H1 (cell line): ENCODE measurements at regions not wholly inside any gene's neighbourhood (a gene's known extent, or its start where the extent isn't known, plus 50 kb on each side); places are given as distances from the start of the nearest gene placed in this dataset.

Source experiments
- CTCF ChIA-PET: fragments of 300-600 bp; sonication (Branson Sonifier 250); formaldehyde crosslinking; loops from one replicate; lab custom pipeline; 2021; ENCODE audit not compliant: partially characterized antibody; lab: Charles Lee
- POLR2A ChIA-PET: fragments of 300-600 bp; sonication (Branson Sonifier 250); formaldehyde crosslinking; loops from one replicate; lab custom pipeline; 2021; ENCODE audit warnings: inconsistent platforms; ENCODE audit not compliant: partially characterized antibody; lab: Charles Lee
- DNase-seq, 2 experiments: peaks; one replicate each; pipeline versions ENCODE4 v3.0.0 to v3.0.0-alpha.2; 2010 to 2022; ENCODE audit warnings: low spot score in 2 of 2, low read depth in 1 of 2, mixed read lengths in 1 of 2
- FAIRE-seq: peaks from 2 replicates; lab custom pipeline; 2011; peaks lifted over from hg19 to GRCh38; lab: Jason Lieb, UNC
- H2AFZ ChIP-seq: 2 replicates; pipeline ENCODE4 v1.8.1; 2012; ENCODE audit warnings: low read length, inconsistent platforms
- H2AK5ac ChIP-seq: 2 replicates; pipeline ENCODE4 v1.6.1; 2013; ENCODE audit warnings: low read depth, low read length
- H2BK120ac ChIP-seq: replicated peaks from 2 replicates; pipeline ENCODE3; 2013; ENCODE audit warnings: low read depth, low read length, inconsistent platforms
- H2BK12ac ChIP-seq: 2 replicates; pipeline ENCODE4 v1.6.1; 2013; ENCODE audit warnings: low read depth, low read length
- H2BK15ac ChIP-seq: 2 replicates; pipeline ENCODE4 v1.6.1; 2013; ENCODE audit warnings: low read length
- H2BK20ac ChIP-seq: 2 replicates; pipeline ENCODE4 v1.6.1; 2013; ENCODE audit warnings: low read length
- H2BK5ac ChIP-seq: 2 replicates; pipeline ENCODE4 v1.6.1; 2013; ENCODE audit warnings: low read depth, low read length
- H3K14ac ChIP-seq: 2 replicates; pipeline ENCODE4 v1.6.1; 2013; ENCODE audit warnings: inconsistent platforms; ENCODE audit not compliant: insufficient read length
- H3K18ac ChIP-seq: 2 replicates; pipeline ENCODE4 v1.6.1; 2013; ENCODE audit warnings: low read length; ENCODE audit errors: extremely low read depth
- H3K23ac ChIP-seq: 2 replicates; pipeline ENCODE4 v1.6.1; 2013; ENCODE audit warnings: inconsistent platforms; ENCODE audit not compliant: insufficient read length
- H3K23me2 ChIP-seq: 2 replicates; pipeline ENCODE4 v1.6.1; 2013; ENCODE audit warnings: low read depth, low read length
- H3K27ac ChIP-seq: 2 replicates; pipeline ENCODE4 v1.6.1; 2011; ENCODE audit warnings: low read depth, low read length, inconsistent platforms
- H3K27me3 ChIP-seq, 4 experiments: replicated peaks in 1 of 4; 1 replicate in 1 of 4; 2 replicates in 3 of 4; pipeline versions ENCODE4 v1.6.1 to v1.8.1; 2011 to 2013; ENCODE audit warnings: low read length in 3 of 4, mild to moderate bottlenecking in 3 of 4, inconsistent platforms in 2 of 4, mixed read lengths in 2 of 4, moderate library complexity in 1 of 4; ENCODE audit not compliant: control insufficient read depth in 3 of 4, insufficient read depth in 3 of 4; ENCODE audit errors: extremely low read depth in 1 of 4
- H3K36me3 ChIP-seq, 4 experiments: 2 replicates each; pipeline versions ENCODE4 v1.6.1 to v1.8.1; 2011 to 2013; ENCODE audit warnings: mild to moderate bottlenecking in 4 of 4, low read length in 3 of 4, moderate library complexity in 2 of 4, control low read depth in 1 of 4, inconsistent platforms in 1 of 4; ENCODE audit not compliant: insufficient read depth in 4 of 4, control insufficient read depth in 2 of 4
- H3K4ac ChIP-seq: replicated peaks from 2 replicates; pipeline ENCODE3; 2013; ENCODE audit warnings: low read length, low read depth, mixed read lengths, inconsistent platforms; ENCODE audit not compliant: insufficient read length
- H3K4me1 ChIP-seq, 4 experiments: replicated peaks in 1 of 4; 1 replicate in 1 of 4; 2 replicates in 3 of 4; pipeline versions ENCODE4 v1.6.1 to v1.8.1; 2011 to 2013; ENCODE audit warnings: low read length in 3 of 4, inconsistent platforms in 2 of 4, mixed read lengths in 1 of 4; ENCODE audit not compliant: insufficient read depth in 4 of 4, control insufficient read depth in 3 of 4
- H3K4me2 ChIP-seq, 2 experiments: 2 replicates each; pipeline versions ENCODE4 v1.6.1 to v1.8.1; 2011 to 2013; ENCODE audit warnings: low read depth in 2 of 2, low read length in 2 of 2, control low read depth in 1 of 2, inconsistent platforms in 1 of 2, mild to moderate bottlenecking in 1 of 2; ENCODE audit not compliant: insufficient read depth in 1 of 2
- H3K4me3 ChIP-seq, 4 experiments: fragments of 200-600, 300-600 bp in 1 of 4; sonication (generic), shearing (Covaris generic), sonication (Bioruptor Twin) in 1 of 4; 2 replicates each; pipeline versions ENCODE4 v1.5.1 to v1.8.1; 2011 to 2016; ENCODE audit warnings: low read length in 4 of 4, low read depth in 3 of 4, control low read depth in 2 of 4, inconsistent platforms in 2 of 4, mild to moderate bottlenecking in 2 of 4, mixed read lengths in 1 of 4, moderate library complexity in 1 of 4; ENCODE audit not compliant: insufficient read depth in 2 of 4; ENCODE audit errors: extremely low read depth in 1 of 4
- H3K56ac ChIP-seq: replicated peaks from 2 replicates; pipeline ENCODE3; 2013; ENCODE audit warnings: low read depth, mild to moderate bottlenecking, mixed read lengths, low read length, inconsistent platforms; ENCODE audit not compliant: insufficient read length
- H3K79me1 ChIP-seq: 2 replicates; pipeline ENCODE4 v1.6.1; 2013; ENCODE audit warnings: low read depth, low read length, control low read depth
- H3K79me2 ChIP-seq, 2 experiments: 2 replicates each; pipeline versions ENCODE4 v1.6.1 to v1.8.1; 2012 to 2013; ENCODE audit warnings: low read length in 2 of 2, mild to moderate bottlenecking in 2 of 2, inconsistent platforms in 1 of 2; ENCODE audit not compliant: insufficient read depth in 2 of 2, control insufficient read depth in 1 of 2
- H3K9ac ChIP-seq, 4 experiments: replicated peaks in 1 of 4; 1 replicate in 1 of 4; 2 replicates in 3 of 4; pipeline versions ENCODE4 v1.6.1 to v1.8.1; 2011 to 2013; ENCODE audit warnings: low read depth in 3 of 4, low read length in 3 of 4, control low read depth in 2 of 4, mild to moderate bottlenecking in 2 of 4, moderate library complexity in 2 of 4, inconsistent platforms in 1 of 4; ENCODE audit errors: extremely low read depth in 1 of 4
- H3K9me3 ChIP-seq, 2 experiments: 2 replicates each; pipeline versions ENCODE4 v1.6.1 to v1.8.1; 2012 to 2013; ENCODE audit warnings: mild to moderate bottlenecking in 2 of 2, moderate library complexity in 2 of 2, control low read depth in 1 of 2, inconsistent platforms in 1 of 2, low read depth in 1 of 2, low read length in 1 of 2, mixed read lengths in 1 of 2; ENCODE audit not compliant: insufficient read depth in 2 of 2
- H4K20me1 ChIP-seq, 2 experiments: replicated peaks in 1 of 2; 2 replicates each; pipeline versions ENCODE3 to v1.8.1; 2011 to 2013; ENCODE audit warnings: inconsistent platforms in 2 of 2, low read length in 2 of 2, mild to moderate bottlenecking in 1 of 2; ENCODE audit not compliant: insufficient read depth in 2 of 2, control insufficient read depth in 1 of 2
- H4K5ac ChIP-seq: 2 replicates; pipeline ENCODE4 v1.6.1; 2013; ENCODE audit warnings: low read length, low read depth, mixed read lengths, inconsistent platforms; ENCODE audit not compliant: insufficient read length
- H4K8ac ChIP-seq: 2 replicates; pipeline ENCODE4 v1.8.0; 2013; ENCODE audit warnings: mild to moderate bottlenecking, moderate library complexity, low read length, inconsistent platforms; ENCODE audit not compliant: insufficient read depth; ENCODE audit errors: extremely low read depth
- H4K91ac ChIP-seq: replicated peaks from 2 replicates; pipeline ENCODE3; 2013; ENCODE audit warnings: low read length, mixed read lengths, inconsistent platforms; ENCODE audit not compliant: insufficient read length
- GTF2F1 ChIP-seq: IDR thresholded peaks from 2 replicates; pipeline ENCODE4 v1.6.1; 2012; ENCODE audit warnings: low read depth, low read length, improper control_type of control experiment, borderline replicate concordance
- HDAC6 ChIP-seq: IDR thresholded peaks from one replicate; pipeline ENCODE4 v1.7.1; 2012; ENCODE audit warnings: low read depth, mild to moderate bottlenecking, inconsistent platforms, low read length, moderate library complexity
- YY1 ChIP-seq: IDR thresholded peaks from 2 replicates; pipeline ENCODE4 v1.6.1; 2011; ENCODE audit warnings: low read depth, mild to moderate bottlenecking, low read length
- ZNF274 ChIP-seq: IDR thresholded peaks from 2 replicates; pipeline ENCODE4 v1.7.0; 2012; ENCODE audit warnings: low read length, borderline replicate concordance; ENCODE audit errors: extremely low read depth
- WGBS, 2 experiments: shearing (Covaris generic) in 1 of 2; methylation state at CpG; one replicate each; pipeline versions ENCODE4 v1.1.6 to v1.1.7; 2013 to 2015; ENCODE audit warnings: low lambda C conversion rate in 2 of 2, mixed read lengths in 2 of 2, inconsistent platforms in 1 of 2, low coverage in 1 of 2, missing lambda C conversion rate in 1 of 2; ENCODE audit not compliant: insufficient replicate concordance in 2 of 2, insufficient coverage in 1 of 2, insufficient read length in 1 of 2; ENCODE audit errors: extremely low coverage in 1 of 2, missing lambda C conversion rate in 1 of 2; 5-methylcytosine and 5-hydroxymethylcytosine counted together

GRCh38 chr16:86982347-86982596 is 334.9 kb downstream of the C16orf95 start:
- peaks cover 0 to 5% of the 10 kb centered on the region in 2 experiments; a peak in 2 of 4 replicates for H3K9me3 ChIP-seq
- DNase-seq, result no peak
- H3K4me2 ChIP-seq, result no peak overlapping the region
- POLR2A ChIA-PET, result interaction anchor here (0.6 kb wide), 1 partner anchor 43 kb away, joined by 3 read pairs; no protein-coding TSS in a partner anchor
- no peak overlapping the region for H2BK20ac ChIP-seq
- no peaks in the 10 kb centered on the region for H3K27me3 ChIP-seq
- no peak for TF ChIP-seq ZNF274
- TF ChIP-seq YY1, result no peak
- no peak for TF ChIP-seq HDAC6
- TF ChIP-seq GTF2F1, result no peak
- H3K14ac ChIP-seq, result no peak overlapping the region
- H3K4me3 ChIP-seq, result no peak overlapping the region
- H4K91ac ChIP-seq, result no peak overlapping the region
- no peak overlapping the region for H2AFZ ChIP-seq
- no peak overlapping the region for H2BK12ac ChIP-seq
- H2AK5ac ChIP-seq, result no peak overlapping the region
- H2BK120ac ChIP-seq, result no peak overlapping the region
- H3K9ac ChIP-seq, result no peak overlapping the region
- H3K4ac ChIP-seq, result no peak overlapping the region
- H2BK15ac ChIP-seq, result no peak overlapping the region
- no peaks in the 10 kb centered on the region for H4K20me1 ChIP-seq
- no peaks in the 10 kb centered on the region for H3K79me1 ChIP-seq
- H3K4me1 ChIP-seq, result peaks cover 4 to 10% (median 7%) of the 10 kb centered on the region in 4 experiments; a peak in 6 of 7 replicates
- H3K36me3 ChIP-seq, result no peaks in the 10 kb centered on the region
- no peak overlapping the region for H4K8ac ChIP-seq
- no peak overlapping the region for H4K5ac ChIP-seq
- H2BK5ac ChIP-seq, result no peak overlapping the region
- no peak overlapping the region for H3K18ac ChIP-seq
- FAIRE-seq, result no peak
- no peaks in the 10 kb centered on the region for H3K79me2 ChIP-seq
- no peak overlapping the region for H3K23ac ChIP-seq
- peaks cover 3% of the 10 kb centered on the region; the same call in 1 of the 2 replicates for H3K23me2 ChIP-seq
- no peak overlapping the region for H3K27ac ChIP-seq
- CTCF ChIA-PET, result interaction anchor here (1.3 kb wide), 1 partner anchor 81 kb away, joined by 4 read pairs; no protein-coding TSS in a partner anchor
- no peak overlapping the region for H3K56ac ChIP-seq
- 83% methylated on average over 3 of the region's 3 CpGs; no CpG with 5 or more reads in 1 of the 2 experiments for WGBS, 2 experiments
